ENCODE measurements at regions not wholly inside any gene's neighbourhood (a gene's known extent, or its start where the extent isn't known, plus 50 kb on each side); places are given as distances from the start of the nearest gene placed in this dataset.

GRCh38 chr22:48746789-48747425 is 1080.8 kb downstream of the BRD1 start:
- CTCF ChIA-PET = no interaction called here
- no peaks in the 10 kb centered on the region for H3K27me3 ChIP-seq (ENCODE audit: low read length)

GRCh38 chr22:48745842-48746788 is 1081.6 kb downstream of the BRD1 start:
- DNase-seq (no peak), ATAC-seq (no peak)
- H3K9me3 ChIP-seq (ENCODE audit: low read length) = no peaks in the 10 kb centered on the region
- ChIA-PET POLR2A (ENCODE audit: unreplicated experiment) (no interaction called here), CTCF (no interaction called here)
- TF ChIP-seq EZH2 (IDR thresholded peaks at IDR 0.05; ENCODE audit: low read length, unreplicated experiment) = no peak
- no peak for TF ChIP-seq CTCF (conservative IDR thresholded peaks at IDR 0.05; ENCODE audit: low read depth, low read length)
- no peak for TF ChIP-seq EZH2phosphoT487 (IDR thresholded peaks at IDR 0.05; ENCODE audit: borderline replicate concordance, low read length)
- BruUV-seq (replicated peaks) = no TSS peak
- H3K36me3 ChIP-seq (ENCODE audit: low read depth, low read length) = no peaks in the 10 kb centered on the region
- H2AFZ ChIP-seq (ENCODE audit: low read length) = no peak overlapping the region
- no peak overlapping the region for H3K27ac ChIP-seq (ENCODE audit: low read length)
- no peaks in the 10 kb centered on the region for H3K9me2 ChIP-seq (replicated peaks; ENCODE audit: low read length)
- H3K79me2 ChIP-seq (ENCODE audit: low read length) = no peaks in the 10 kb centered on the region
- intact Hi-C loops (cut with micrococcal nuclease) = no loop called here
- H4K20me1 ChIP-seq (ENCODE audit: low read length) = no peaks in the 10 kb centered on the region
- H3K4me1 ChIP-seq (ENCODE audit: insufficient read depth, low read length) = no peaks in the 10 kb centered on the region
- no peaks in the 10 kb centered on the region for H3F3A ChIP-seq (ENCODE audit: low read length, unreplicated experiment)
- no peak overlapping the region for H3K4me2 ChIP-seq (ENCODE audit: low read length)
- no peak overlapping the region for H3K9ac ChIP-seq (ENCODE audit: low read length)
- H3K27me3 ChIP-seq (ENCODE audit: low read length) = no peaks in the 10 kb centered on the region
- H3K4me3 ChIP-seq (ENCODE audit: low read length) = no peak overlapping the region

More at GRCh38 chr22:48746789-48747425, 1080.8 kb downstream of the BRD1 start:
- H3K4me2 ChIP-seq (ENCODE audit: low read length) = no peak overlapping the region
- POLR2A ChIA-PET (ENCODE audit: unreplicated experiment) = no interaction called here
- DNase-seq (no peak), ATAC-seq (no peak)
- no peak overlapping the region for H3K27ac ChIP-seq (ENCODE audit: low read length)
- no peak overlapping the region for H3K9ac ChIP-seq (ENCODE audit: low read length)
- no peak overlapping the region for H3K4me3 ChIP-seq (ENCODE audit: low read length)
- intact Hi-C loops (cut with micrococcal nuclease) = no loop called here
- no TSS peak for BruUV-seq (replicated peaks)
- H3K4me1 ChIP-seq (ENCODE audit: insufficient read depth, low read length) = no peaks in the 10 kb centered on the region
- H3K9me2 ChIP-seq (replicated peaks; ENCODE audit: low read length) = no peaks in the 10 kb centered on the region
- no peaks in the 10 kb centered on the region for H3F3A ChIP-seq (ENCODE audit: low read length, unreplicated experiment)
- H3K79me2 ChIP-seq (ENCODE audit: low read length) = no peaks in the 10 kb centered on the region
- no peaks in the 10 kb centered on the region for H3K36me3 ChIP-seq (ENCODE audit: low read depth, low read length)
- TF ChIP-seq EZH2 (IDR thresholded peaks at IDR 0.05; ENCODE audit: low read length, unreplicated experiment) = no peak
- no peak for TF ChIP-seq CTCF (conservative IDR thresholded peaks at IDR 0.05; ENCODE audit: low read depth, low read length)
- TF ChIP-seq EZH2phosphoT487 (IDR thresholded peaks at IDR 0.05; ENCODE audit: borderline replicate concordance, low read length) = no peak
- H2AFZ ChIP-seq (ENCODE audit: low read length) = no peak overlapping the region
- no peaks in the 10 kb centered on the region for H4K20me1 ChIP-seq (ENCODE audit: low read length)
- H3K9me3 ChIP-seq (ENCODE audit: low read length) = no peaks in the 10 kb centered on the region

Data from PC-3 (cell line).